ENCODE measurements at regions not wholly inside any gene's neighbourhood (a gene's known extent, or its start where the extent isn't known, plus 50 kb on each side); places are given as distances from the start of the nearest gene placed in this dataset.

- no peaks in the 10 kb centered on the region for H3K9me3 Mint-ChIP-seq
- H3K4me3 Mint-ChIP-seq, result no peak overlapping the region
- H3K27me3 Mint-ChIP-seq (ENCODE audit: low read depth), result no peaks in the 10 kb centered on the region
- TF ChIP-seq, protein P1, sequence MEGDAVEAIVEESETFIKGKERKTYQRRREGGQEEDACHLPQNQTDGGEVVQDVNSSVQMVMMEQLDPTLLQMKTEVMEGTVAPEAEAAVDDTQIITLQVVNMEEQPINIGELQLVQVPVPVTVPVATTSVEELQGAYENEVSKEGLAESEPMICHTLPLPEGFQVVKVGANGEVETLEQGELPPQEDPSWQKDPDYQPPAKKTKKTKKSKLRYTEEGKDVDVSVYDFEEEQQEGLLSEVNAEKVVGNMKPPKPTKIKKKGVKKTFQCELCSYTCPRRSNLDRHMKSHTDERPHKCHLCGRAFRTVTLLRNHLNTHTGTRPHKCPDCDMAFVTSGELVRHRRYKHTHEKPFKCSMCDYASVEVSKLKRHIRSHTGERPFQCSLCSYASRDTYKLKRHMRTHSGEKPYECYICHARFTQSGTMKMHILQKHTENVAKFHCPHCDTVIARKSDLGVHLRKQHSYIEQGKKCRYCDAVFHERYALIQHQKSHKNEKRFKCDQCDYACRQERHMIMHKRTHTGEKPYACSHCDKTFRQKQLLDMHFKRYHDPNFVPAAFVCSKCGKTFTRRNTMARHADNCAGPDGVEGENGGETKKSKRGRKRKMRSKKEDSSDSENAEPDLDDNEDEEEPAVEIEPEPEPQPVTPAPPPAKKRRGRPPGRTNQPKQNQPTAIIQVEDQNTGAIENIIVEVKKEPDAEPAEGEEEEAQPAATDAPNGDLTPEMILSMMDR (conservative IDR thresholded peaks at IDR 0.05), result no peak
- H3K36me3 Mint-ChIP-seq (ENCODE audit: low read depth), result no peaks in the 10 kb centered on the region
- H3K4me1 Mint-ChIP-seq, result peaks cover 5% of the 10 kb centered on the region
- no peak overlapping the region for H3K27ac Mint-ChIP-seq (ENCODE audit: unreplicated experiment)
- no peak for DNase-seq (ENCODE audit: low read depth, low spot score)
These were observed 110.6 kb upstream of the ELL2 start for GRCh38 chr5:96072138-96072790.

DNA sequence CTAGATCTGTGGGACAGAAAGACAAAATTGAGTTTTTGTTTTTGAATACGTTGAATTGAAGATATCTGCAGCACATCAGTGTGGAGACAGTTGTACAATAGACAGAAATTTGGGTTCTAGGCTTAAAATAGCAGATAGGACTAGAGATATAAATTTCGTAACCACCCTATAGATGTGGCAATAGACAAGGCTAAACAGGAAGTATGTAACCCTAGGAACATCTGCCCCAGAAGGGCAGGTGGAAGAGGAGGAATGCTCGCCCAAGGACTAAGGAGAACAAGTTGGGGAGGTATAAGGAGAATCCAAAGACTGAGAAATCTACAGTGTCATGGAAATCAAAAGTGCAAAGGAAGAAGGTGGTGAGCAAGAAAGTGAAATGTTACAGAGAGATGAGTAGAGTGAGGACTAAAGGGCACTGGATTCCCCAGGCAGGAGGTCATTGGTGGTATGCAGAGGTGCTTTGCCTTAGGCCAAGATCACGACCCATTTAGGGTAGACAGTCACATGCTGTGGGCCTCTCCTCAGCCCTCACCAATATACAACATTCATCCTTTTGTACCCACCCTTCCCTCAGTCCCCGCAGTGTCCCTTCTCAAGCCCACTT lies 109.1 kb upstream of the ELL2 start:
- H3K36me3 Mint-ChIP-seq (ENCODE audit: low read depth), result no peaks in the 10 kb centered on the region
- no peak overlapping the region for H3K27ac Mint-ChIP-seq (ENCODE audit: unreplicated experiment)
- H3K4me1 Mint-ChIP-seq, result peaks cover 13% of the 10 kb centered on the region
- TF ChIP-seq, protein P1 (conservative IDR thresholded peaks at IDR 0.05), result no peak
- no peak for DNase-seq (ENCODE audit: low read depth, low spot score)
- no peak overlapping the region for H3K4me3 Mint-ChIP-seq
- no peaks in the 10 kb centered on the region for H3K27me3 Mint-ChIP-seq (ENCODE audit: low read depth)
- no peaks in the 10 kb centered on the region for H3K9me3 Mint-ChIP-seq

DNA sequence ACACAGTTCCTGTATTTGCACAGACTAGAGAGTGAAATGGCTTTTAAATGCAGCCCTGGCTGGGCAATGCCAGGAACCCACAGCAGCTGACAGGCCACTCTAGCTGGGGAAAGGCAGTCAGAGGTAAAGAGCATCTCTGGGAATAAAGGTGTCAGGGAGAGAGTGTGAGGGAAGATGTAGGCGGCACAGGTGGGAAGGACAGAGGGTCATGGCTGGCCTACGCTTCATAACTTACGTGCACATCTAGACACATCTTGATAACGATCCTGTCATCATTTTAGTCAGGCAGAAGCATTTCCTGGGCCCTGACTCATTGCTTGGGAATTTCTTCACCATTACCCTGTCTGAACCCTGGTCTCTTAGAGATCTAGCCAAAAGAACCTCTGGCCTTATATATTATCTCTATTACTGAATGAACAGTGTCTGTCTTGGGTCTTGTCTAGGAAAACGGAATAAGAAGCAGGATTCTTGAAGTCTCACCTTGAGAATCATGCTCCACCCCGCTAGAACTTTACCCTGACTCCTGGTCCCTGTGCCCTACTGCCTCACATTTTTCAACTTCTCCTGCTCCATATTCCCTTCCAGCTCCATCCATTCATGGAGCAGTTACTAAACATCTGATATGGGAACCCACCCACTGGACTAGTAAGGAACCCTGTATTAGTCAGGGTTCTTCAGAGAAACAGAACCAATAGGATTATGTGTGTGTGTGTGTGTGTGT lies 106.4 kb upstream of the ELL2 start:
- H3K36me3 Mint-ChIP-seq (ENCODE audit: low read depth), result no peaks in the 10 kb centered on the region
- H3K27ac Mint-ChIP-seq (ENCODE audit: unreplicated experiment), result peak overlapping the region; percentile 52
- H3K4me3 Mint-ChIP-seq, result no peak overlapping the region
- H3K9me3 Mint-ChIP-seq, result peaks cover 4% of the 10 kb centered on the region
- H3K4me1 Mint-ChIP-seq, result peaks cover 20% of the 10 kb centered on the region
- DNase-seq (ENCODE audit: low read depth, low spot score), result no peak
- TF ChIP-seq, protein P1 (conservative IDR thresholded peaks at IDR 0.05), result no peak
- no peaks in the 10 kb centered on the region for H3K27me3 Mint-ChIP-seq (ENCODE audit: low read depth)

DNA sequence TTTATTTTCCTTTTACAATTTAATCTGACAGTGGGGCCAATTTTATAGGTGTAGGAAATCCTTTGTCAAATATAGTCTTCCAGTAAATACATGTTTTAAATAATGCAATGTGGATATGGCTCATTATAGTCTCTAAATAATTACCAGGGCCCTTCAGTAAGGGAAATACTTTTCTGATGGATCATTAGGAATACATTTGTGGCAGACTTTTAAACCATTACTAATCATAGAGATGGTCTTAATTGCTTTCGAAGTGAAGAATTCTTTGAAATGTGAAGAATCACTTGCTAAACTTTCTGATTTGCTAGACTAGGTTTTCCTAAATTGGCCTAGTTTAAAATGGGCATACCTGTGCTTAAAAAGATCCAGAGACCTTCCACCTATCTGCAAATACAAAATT lies 105.6 kb upstream of the ELL2 start:
- no peaks in the 10 kb centered on the region for H3K36me3 Mint-ChIP-seq (ENCODE audit: low read depth)
- no peak for DNase-seq (ENCODE audit: low read depth, low spot score)
- H3K4me1 Mint-ChIP-seq, result peaks cover 20% of the 10 kb centered on the region
- no peak overlapping the region for H3K4me3 Mint-ChIP-seq
- no peak overlapping the region for H3K27ac Mint-ChIP-seq (ENCODE audit: unreplicated experiment)
- H3K27me3 Mint-ChIP-seq (ENCODE audit: low read depth), result no peaks in the 10 kb centered on the region
- H3K9me3 Mint-ChIP-seq, result peaks cover 4% of the 10 kb centered on the region
- TF ChIP-seq, protein P1 (conservative IDR thresholded peaks at IDR 0.05), result no peak

GRCh38 chr5:96066386-96066719 lies 104.7 kb upstream of the ELL2 start:
- Mint-ChIP-seq H3K27me3 (ENCODE audit: low read depth) (no peaks in the 10 kb centered on the region), H3K9me3 (peaks cover 6% of the 10 kb centered on the region), H3K4me1 (peaks cover 20% of the 10 kb centered on the region), H3K36me3 (ENCODE audit: low read depth) (no peaks in the 10 kb centered on the region), H3K27ac (ENCODE audit: unreplicated experiment) (no peak overlapping the region), H3K4me3 (no peak overlapping the region)
- TF ChIP-seq, protein P1 (conservative IDR thresholded peaks at IDR 0.05), result no peak
- no peak for DNase-seq (ENCODE audit: low read depth, low spot score)

Data from neural crest cell (in vitro differentiated cells).